HTR-8/SVneo (cell line): ENCODE measurements at regions not wholly inside any gene's neighbourhood (a gene's known extent, or its start where the extent isn't known, plus 50 kb on each side); places are given as distances from the start of the nearest gene placed in this dataset.

Source experiments
- DNase-seq: peaks from one replicate; pipeline ENCODE4 v3.0.0; 2011; ENCODE audit warnings: low spot score, mixed read lengths; ENCODE audit not compliant: insufficient read length
- FAIRE-seq: peaks from 2 replicates; lab custom pipeline; 2011; peaks lifted over from hg19 to GRCh38; lab: Jason Lieb, UNC

- no peak for DNase-seq
- no peak for FAIRE-seq
These were observed 98.0 kb upstream of the RTL1 start for GRCh38 chr14:101001311-101002069.

GRCh38 chr14:101002738-101003137 lies 99.2 kb upstream of the RTL1 start:
- FAIRE-seq (no peak), DNase-seq (no peak)

- DNase-seq, result no peak
- FAIRE-seq, result no peak
These were observed 100.7 kb upstream of the RTL1 start for GRCh38 chr14:101004176-101004575.

- no peak for FAIRE-seq
These were observed 101.4 kb upstream of the RTL1 start for GRCh38 chr14:101004954-101005353.

GRCh38 chr14:101005447-101005846 lies 101.9 kb upstream of the RTL1 start:
- DNase-seq, result no peak
- no peak for FAIRE-seq

More at GRCh38 chr14:101004954-101005353, 101.4 kb upstream of the RTL1 start:
- DNase-seq, result peak; percentile 22

- FAIRE-seq (no peak), DNase-seq (no peak)
These were observed 102.5 kb upstream of the RTL1 start for GRCh38 chr14:101006008-101006407.

- DNase-seq, result no peak
- FAIRE-seq, result no peak
These were observed 103.6 kb upstream of the RTL1 start for GRCh38 chr14:101007004-101007614.

GRCh38 chr14:101007765-101008164 lies 104.2 kb upstream of the RTL1 start:
- no peak for DNase-seq
- FAIRE-seq, result no peak

GRCh38 chr14:101008196-101008595 lies 104.7 kb upstream of the RTL1 start:
- no peak for FAIRE-seq
- no peak for DNase-seq

GRCh38 chr14:101008631-101009336 lies 105.3 kb upstream of the RTL1 start:
- FAIRE-seq (no peak), DNase-seq (no peak)

- no peak for DNase-seq
- no peak for FAIRE-seq
These were observed 106.0 kb upstream of the RTL1 start for GRCh38 chr14:101009531-101009930.

- DNase-seq (no peak), FAIRE-seq (no peak)
These were observed 106.8 kb upstream of the RTL1 start for GRCh38 chr14:101010293-101010692.

- no peak for FAIRE-seq
- DNase-seq, result no peak
These were observed 107.3 kb upstream of the RTL1 start for GRCh38 chr14:101010835-101011234.

GRCh38 chr14:101017209-101017608 lies 113.7 kb upstream of the RTL1 start:
- FAIRE-seq (no peak), DNase-seq (peak; percentile 50)

- FAIRE-seq, result no peak
- no peak for DNase-seq
These were observed 114.5 kb upstream of the RTL1 start for GRCh38 chr14:101017806-101018560.

GRCh38 chr14:101018561-101019290 lies 115.2 kb upstream of the RTL1 start:
- DNase-seq (no peak), FAIRE-seq (no peak)

- FAIRE-seq (peak; percentile 96), DNase-seq (no peak)
These were observed 116.0 kb upstream of the RTL1 start for GRCh38 chr14:101019541-101019940.

GRCh38 chr14:101019990-101020710 lies 116.6 kb upstream of the RTL1 start:
- DNase-seq, result no peak

GRCh38 chr14:101020834-101021370 lies 117.4 kb upstream of the RTL1 start:
- DNase-seq (no peak), FAIRE-seq (no peak)

More at GRCh38 chr14:101019990-101020710, 116.6 kb upstream of the RTL1 start:
- FAIRE-seq, result no peak
